Colonic mucosa (tissue), 4 donors: ENCODE measurements at regions not wholly inside any gene's neighbourhood (a gene's known extent, or its start where the extent isn't known, plus 50 kb on each side); places are given as distances from the start of the nearest gene placed in this dataset.

Experiments used
- DNase-seq: peaks from one replicate; pipeline ENCODE4 v3.0.0-alpha.2; 2020
- H3K27ac ChIP-seq: fragments of 200-600 bp; one replicate; pipeline ENCODE4 v1.8.0; 2021
- H3K27me3 ChIP-seq: fragments of 200-600 bp; one replicate; pipeline ENCODE4 v1.8.0; 2021
- H3K36me3 ChIP-seq: fragments of 200-600 bp; one replicate; pipeline ENCODE4 v1.8.0; 2021
- H3K4me1 ChIP-seq: fragments of 200-600 bp; one replicate; pipeline ENCODE4 v1.8.0; 2021; ENCODE audit warnings: mild to moderate bottlenecking
- H3K4me3 ChIP-seq: fragments of 200-600 bp; one replicate; pipeline ENCODE4 v1.8.0; 2021
- H3K9ac ChIP-seq, 2 donors: one replicate each; pipeline ENCODE4 v1.7.0; 2013; ENCODE audit warnings: control low read depth in 2 of 2, low read depth in 2 of 2, low read length in 2 of 2
- H3K9me3 ChIP-seq: fragments of 200-600 bp; one replicate; pipeline ENCODE4 v1.8.0; 2021
- CTCF ChIP-seq: fragments of 200-600 bp; IDR thresholded peaks from one replicate; pipeline ENCODE4 v1.8.0; 2022; ENCODE audit warnings: antibody characterized with exemption, mild to moderate bottlenecking
- intact Hi-C: fragments of 100-400 bp; cut with DNase I; formaldehyde crosslinking; loops from one replicate; pipeline ENCODE4 v1.14.1; 2022
- donor health status: healthy.
- donor health status: DM: no; HTN: no; CAD: no.
- donor health status: DM: no; HTN: no; CAD: no.

- no peak for TF ChIP-seq CTCF
- Histone ChIP-seq H3K4me3 (no peak overlapping the region), H3K27me3 (no peaks in the 10 kb centered on the region), H3K9ac (no peak overlapping the region), H3K9me3 (no peaks in the 10 kb centered on the region), H3K27ac (no peak overlapping the region), H3K36me3 (no peaks in the 10 kb centered on the region), H3K4me1 (no peaks in the 10 kb centered on the region)
- no peak for DNase-seq
- intact Hi-C loops = no loop called here
Measured at GRCh38 chr17:74146196-74146595, 57.3 kb upstream of the RPL38 start.

- no peaks in the 10 kb centered on the region for H3K36me3 ChIP-seq
- no peaks in the 10 kb centered on the region for H3K9me3 ChIP-seq
- H3K27ac ChIP-seq = no peak overlapping the region
- H3K9ac ChIP-seq = no peak overlapping the region
- no peak for DNase-seq
- no peaks in the 10 kb centered on the region for H3K4me1 ChIP-seq
- intact Hi-C loops = no loop called here
- TF ChIP-seq CTCF = no peak
- no peak overlapping the region for H3K4me3 ChIP-seq
- no peaks in the 10 kb centered on the region for H3K27me3 ChIP-seq
Measured at GRCh38 chr17:74147056-74147835, 56.2 kb upstream of the RPL38 start.

GRCh38 chr17:74147966-74148365 lies 55.5 kb upstream of the RPL38 start:
- Histone ChIP-seq H3K36me3 (no peaks in the 10 kb centered on the region), H3K9me3 (no peaks in the 10 kb centered on the region), H3K27ac (no peak overlapping the region), H3K4me1 (no peaks in the 10 kb centered on the region), H3K9ac (no peak overlapping the region), H3K27me3 (no peaks in the 10 kb centered on the region), H3K4me3 (no peak overlapping the region)
- intact Hi-C loops = no loop called here
- TF ChIP-seq CTCF = no peak
- no peak for DNase-seq

GRCh38 chr17:74148446-74148845 lies 55.0 kb upstream of the RPL38 start:
- no peak overlapping the region for H3K9ac ChIP-seq
- H3K9me3 ChIP-seq = no peaks in the 10 kb centered on the region
- no peaks in the 10 kb centered on the region for H3K27me3 ChIP-seq
- TF ChIP-seq CTCF = no peak
- intact Hi-C loops = no loop called here
- DNase-seq = no peak
- no peaks in the 10 kb centered on the region for H3K4me1 ChIP-seq
- H3K27ac ChIP-seq = no peak overlapping the region
- H3K36me3 ChIP-seq = no peaks in the 10 kb centered on the region
- no peak overlapping the region for H3K4me3 ChIP-seq

- intact Hi-C loops = no loop called here
- Histone ChIP-seq H3K27me3 (no peaks in the 10 kb centered on the region), H3K27ac (no peak overlapping the region), H3K4me3 (no peak overlapping the region), H3K9ac (no peak overlapping the region), H3K9me3 (no peaks in the 10 kb centered on the region), H3K4me1 (no peaks in the 10 kb centered on the region), H3K36me3 (no peaks in the 10 kb centered on the region)
- DNase-seq = no peak
- TF ChIP-seq CTCF = no peak
Measured at GRCh38 chr17:74148901-74149596, 54.4 kb upstream of the RPL38 start.
